GM12878 (cell line): ENCODE measurements at regions not wholly inside any gene's neighbourhood (a gene's known extent, or its start where the extent isn't known, plus 50 kb on each side); places are given as distances from the start of the nearest gene placed in this dataset.

Experiments used
- NRF1 ChIP-seq: conservative IDR thresholded peaks from 2 replicates; pipeline ENCODE4 v1.6.1; 2011; ENCODE audit warnings: mild to moderate bottlenecking, low read depth, low read length, improper control_type of control experiment
- SP1 ChIP-seq: IDR thresholded peaks from one replicate; pipeline ENCODE4 v1.6.1; 2011; ENCODE audit warnings: low read depth, low read length
- TCF7 ChIP-seq: IDR thresholded peaks from 2 replicates; pipeline ENCODE4 v1.6.1; 2014; ENCODE audit warnings: antibody characterized with exemption, borderline replicate concordance
- TF ChIP-seq, protein P1 (sequence below), 3 experiments: IDR thresholded peaks in 2 of 3; conservative IDR thresholded peaks in 1 of 3; 2 replicates each; pipeline ENCODE4 v1.5.1; 2011; ENCODE audit warnings: low read depth in 3 of 3, low read length in 3 of 3, mild to moderate bottlenecking in 3 of 3, control low read depth in 2 of 3, moderate library complexity in 2 of 3, inconsistent platforms in 1 of 3, mixed read lengths in 1 of 3; ENCODE audit not compliant: control insufficient read depth in 2 of 3, insufficient read depth in 1 of 3; ENCODE audit errors: extremely low read depth in 1 of 3

DNA sequence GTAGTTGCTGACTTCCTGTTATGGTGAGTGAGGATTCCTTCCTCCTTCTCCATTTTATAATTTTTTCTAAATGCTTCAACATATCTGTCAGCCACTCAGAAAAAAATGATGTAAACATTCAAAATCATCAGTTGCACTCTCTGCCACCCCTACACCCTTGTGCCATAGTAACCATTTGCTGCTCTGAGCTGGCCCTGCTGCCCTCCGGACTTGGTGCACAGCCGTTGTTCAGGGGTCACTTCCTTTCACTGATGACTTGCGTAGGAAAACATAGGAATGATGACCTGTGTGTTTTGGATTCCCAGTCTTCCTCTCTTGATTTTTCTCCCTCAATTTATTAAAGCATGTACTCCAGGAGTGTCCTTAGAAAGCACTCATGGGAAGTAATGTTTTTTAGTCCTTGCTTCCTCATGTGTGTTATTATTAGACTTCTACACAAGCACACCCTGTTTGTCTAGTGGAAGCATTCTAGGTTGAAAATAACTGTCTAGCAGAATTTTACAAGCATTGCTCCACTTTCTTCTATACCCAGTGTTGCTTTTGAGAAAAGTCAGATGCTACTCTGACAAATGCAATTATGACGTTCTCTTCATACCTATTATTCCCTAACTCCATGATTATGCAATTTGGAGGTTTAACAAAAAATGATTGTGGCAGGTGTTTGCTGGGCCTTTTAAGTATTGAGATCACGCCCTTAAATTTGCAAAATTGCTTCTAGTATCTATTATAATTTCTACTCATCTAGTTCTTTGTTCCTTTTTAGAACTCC, 62.6 kb upstream of the MTPN start:
- TF ChIP-seq, protein P1, sequence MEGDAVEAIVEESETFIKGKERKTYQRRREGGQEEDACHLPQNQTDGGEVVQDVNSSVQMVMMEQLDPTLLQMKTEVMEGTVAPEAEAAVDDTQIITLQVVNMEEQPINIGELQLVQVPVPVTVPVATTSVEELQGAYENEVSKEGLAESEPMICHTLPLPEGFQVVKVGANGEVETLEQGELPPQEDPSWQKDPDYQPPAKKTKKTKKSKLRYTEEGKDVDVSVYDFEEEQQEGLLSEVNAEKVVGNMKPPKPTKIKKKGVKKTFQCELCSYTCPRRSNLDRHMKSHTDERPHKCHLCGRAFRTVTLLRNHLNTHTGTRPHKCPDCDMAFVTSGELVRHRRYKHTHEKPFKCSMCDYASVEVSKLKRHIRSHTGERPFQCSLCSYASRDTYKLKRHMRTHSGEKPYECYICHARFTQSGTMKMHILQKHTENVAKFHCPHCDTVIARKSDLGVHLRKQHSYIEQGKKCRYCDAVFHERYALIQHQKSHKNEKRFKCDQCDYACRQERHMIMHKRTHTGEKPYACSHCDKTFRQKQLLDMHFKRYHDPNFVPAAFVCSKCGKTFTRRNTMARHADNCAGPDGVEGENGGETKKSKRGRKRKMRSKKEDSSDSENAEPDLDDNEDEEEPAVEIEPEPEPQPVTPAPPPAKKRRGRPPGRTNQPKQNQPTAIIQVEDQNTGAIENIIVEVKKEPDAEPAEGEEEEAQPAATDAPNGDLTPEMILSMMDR (IDR thresholded peaks at IDR 0.05 in 2 of 3, conservative IDR thresholded peaks at IDR 0.05 in 1 of 3; ENCODE audit: control insufficient read depth in 2 of 3, extremely low read depth in 1 of 3, insufficient read depth in 1 of 3, low read depth in 3 of 3, low read length in 3 of 3) = no peak
- TF ChIP-seq NRF1 (no peak), SP1 (no peak), TCF7 (no peak)
